Osteocyte (in vitro differentiated cells): ENCODE measurements at regions not wholly inside any gene's neighbourhood (a gene's known extent, or its start where the extent isn't known, plus 50 kb on each side); places are given as distances from the start of the nearest gene placed in this dataset.

Experiments
- DNase-seq: peaks from one replicate; pipeline ENCODE4 v3.0.0; 2021; ENCODE audit warnings: mixed read lengths; ENCODE audit not compliant: unreplicated experiment; ENCODE audit errors: extremely low spot score
- H3K27ac Mint-ChIP-seq: one replicate; pipeline ENCODE4 v1.8.0; 2021; ENCODE audit warnings: mild to moderate bottlenecking, mixed read lengths; ENCODE audit not compliant: unreplicated experiment
- H3K27me3 Mint-ChIP-seq: one replicate; pipeline ENCODE4 v1.8.0; 2021; ENCODE audit warnings: mixed read lengths; ENCODE audit not compliant: unreplicated experiment
- H3K36me3 Mint-ChIP-seq: one replicate; pipeline ENCODE4 v1.8.0; 2021; ENCODE audit warnings: mixed read lengths; ENCODE audit not compliant: unreplicated experiment
- H3K4me1 Mint-ChIP-seq: one replicate; pipeline ENCODE4 v1.8.0; 2021; ENCODE audit warnings: mixed read lengths; ENCODE audit not compliant: unreplicated experiment
- H3K4me3 Mint-ChIP-seq: one replicate; pipeline ENCODE4 v1.8.0; 2021; ENCODE audit warnings: mild to moderate bottlenecking, moderate library complexity, mixed read lengths; ENCODE audit not compliant: unreplicated experiment
- H3K9me3 Mint-ChIP-seq: one replicate; pipeline ENCODE4 v1.8.0; 2021; ENCODE audit warnings: mixed read lengths; ENCODE audit not compliant: unreplicated experiment
- CTCF ChIP-seq: fragments of 200-600 bp; sonication (generic); IDR thresholded peaks from 2 replicates; pipeline ENCODE4 v1.5.0; 2021; ENCODE audit warnings: antibody characterized with exemption, mild to moderate bottlenecking, moderate library complexity

GRCh38 chr5:110932755-110933488 lies 138.6 kb upstream of the TSLP start:
- TF ChIP-seq CTCF: no peak
- Mint-ChIP-seq H3K27me3 (peaks cover 12% of the 10 kb centered on the region), H3K9me3 (peaks cover 10% of the 10 kb centered on the region), H3K27ac (no peak overlapping the region), H3K4me1 (no peaks in the 10 kb centered on the region), H3K4me3 (no peak overlapping the region), H3K36me3 (no peaks in the 10 kb centered on the region)
- no peak for DNase-seq

- H3K36me3 Mint-ChIP-seq: no peaks in the 10 kb centered on the region
- TF ChIP-seq CTCF: no peak
- no peaks in the 10 kb centered on the region for H3K9me3 Mint-ChIP-seq
- no peak overlapping the region for H3K27ac Mint-ChIP-seq
- H3K27me3 Mint-ChIP-seq: peaks cover 8% of the 10 kb centered on the region
- no peak for DNase-seq
- H3K4me1 Mint-ChIP-seq: no peaks in the 10 kb centered on the region
- H3K4me3 Mint-ChIP-seq: no peak overlapping the region
These were observed 131.4 kb upstream of the TSLP start for GRCh38 chr5:110940136-110940535.

GRCh38 chr5:110945874-110946436 lies 125.6 kb upstream of the TSLP start:
- Mint-ChIP-seq H3K4me3 (no peak overlapping the region), H3K4me1 (no peaks in the 10 kb centered on the region), H3K9me3 (peaks cover 6% of the 10 kb centered on the region), H3K27ac (no peak overlapping the region), H3K27me3 (peaks cover 13% of the 10 kb centered on the region), H3K36me3 (no peaks in the 10 kb centered on the region)
- no peak for DNase-seq
- no peak for TF ChIP-seq CTCF

GRCh38 chr5:110951373-110951791 lies 120.1 kb upstream of the TSLP start:
- no peak overlapping the region for H3K4me3 Mint-ChIP-seq
- no peak overlapping the region for H3K27ac Mint-ChIP-seq
- DNase-seq: no peak
- H3K27me3 Mint-ChIP-seq: peaks cover 6% of the 10 kb centered on the region
- peaks cover 18% of the 10 kb centered on the region for H3K9me3 Mint-ChIP-seq
- H3K36me3 Mint-ChIP-seq: no peaks in the 10 kb centered on the region
- no peaks in the 10 kb centered on the region for H3K4me1 Mint-ChIP-seq
- no peak for TF ChIP-seq CTCF

- no peaks in the 10 kb centered on the region for H3K36me3 Mint-ChIP-seq
- TF ChIP-seq CTCF: no peak
- peaks cover 16% of the 10 kb centered on the region for H3K9me3 Mint-ChIP-seq
- H3K27me3 Mint-ChIP-seq: peaks cover 2% of the 10 kb centered on the region
- no peak overlapping the region for H3K27ac Mint-ChIP-seq
- no peaks in the 10 kb centered on the region for H3K4me1 Mint-ChIP-seq
- DNase-seq: no peak
- H3K4me3 Mint-ChIP-seq: no peak overlapping the region
These were observed 115.1 kb upstream of the TSLP start for GRCh38 chr5:110956280-110956912.
